BLaER1 (cell line): ENCODE measurements at regions not wholly inside any gene's neighbourhood (a gene's known extent, or its start where the extent isn't known, plus 50 kb on each side); places are given as distances from the start of the nearest gene placed in this dataset.

ENCODE experiments used
- H3K27ac ChIP-seq: shearing (Covaris generic); formaldehyde crosslinking; 2 replicates; pipeline ENCODE4 v1.8.1; 2022
- H3K27me3 ChIP-seq: shearing (Covaris generic); formaldehyde crosslinking; 2 replicates; pipeline ENCODE4 v1.8.1; 2022
- H3K36me3 ChIP-seq: shearing (Covaris generic); formaldehyde crosslinking; 2 replicates; pipeline ENCODE4 v1.8.1; 2022
- H3K4me1 ChIP-seq: shearing (Covaris generic); formaldehyde crosslinking; 2 replicates; pipeline ENCODE4 v1.8.1; 2022
- H3K4me2 ChIP-seq: shearing (Covaris generic); formaldehyde crosslinking; 2 replicates; pipeline ENCODE4 v1.8.1; 2022
- H3K4me3 ChIP-seq: shearing (Covaris generic); formaldehyde crosslinking; 2 replicates; pipeline ENCODE4 v1.8.1; 2022
- H3K9ac ChIP-seq: shearing (Covaris generic); formaldehyde crosslinking; 2 replicates; pipeline ENCODE4 v1.8.1; 2022
- H3K9me3 ChIP-seq: shearing (Covaris generic); formaldehyde crosslinking; 2 replicates; pipeline ENCODE4 v1.8.1; 2022
- H4K20me1 ChIP-seq: shearing (Covaris generic); formaldehyde crosslinking; 2 replicates; pipeline ENCODE4 v1.8.1; 2022
- Cebpa-rat ChIP-seq: shearing (Covaris generic); IDR thresholded peaks from 2 replicates; pipeline ENCODE4 v1.8.1; 2022

- Histone ChIP-seq H3K27ac (no peak overlapping the region), H3K9ac (no peak overlapping the region), H3K27me3 (no peaks in the 10 kb centered on the region), H3K36me3 (no peaks in the 10 kb centered on the region), H3K4me1 (no peaks in the 10 kb centered on the region), H3K9me3 (no peaks in the 10 kb centered on the region), H3K4me3 (no peak overlapping the region), H4K20me1 (no peaks in the 10 kb centered on the region), H3K4me2 (no peak overlapping the region)
- TF ChIP-seq Cebpa-rat = no peak
Measured at GRCh38 chr18:22355598-22355997, 62.1 kb downstream of the CTAGE1 start.

- Histone ChIP-seq H3K4me2 (no peak overlapping the region), H3K27ac (no peak overlapping the region), H3K36me3 (no peaks in the 10 kb centered on the region), H4K20me1 (no peaks in the 10 kb centered on the region), H3K4me1 (no peaks in the 10 kb centered on the region), H3K27me3 (no peaks in the 10 kb centered on the region), H3K4me3 (no peak overlapping the region), H3K9me3 (no peaks in the 10 kb centered on the region), H3K9ac (no peak overlapping the region)
- no peak for TF ChIP-seq Cebpa-rat
Measured at GRCh38 chr18:22355069-22355468, 62.6 kb downstream of the CTAGE1 start.

GRCh38 chr18:22349966-22350365, 67.7 kb downstream of the CTAGE1 start:
- Histone ChIP-seq H3K27me3 (no peaks in the 10 kb centered on the region), H3K4me2 (no peak overlapping the region), H3K9ac (no peak overlapping the region), H3K36me3 (no peaks in the 10 kb centered on the region), H4K20me1 (no peaks in the 10 kb centered on the region), H3K4me1 (peaks cover 16% of the 10 kb centered on the region), H3K4me3 (no peak overlapping the region), H3K9me3 (peaks cover 8% of the 10 kb centered on the region; the same call in 1 of the 2 replicates), H3K27ac (no peak overlapping the region)
- no peak for TF ChIP-seq Cebpa-rat

- Histone ChIP-seq H3K4me3 (no peak overlapping the region), H4K20me1 (no peaks in the 10 kb centered on the region), H3K4me1 (peaks cover 16% of the 10 kb centered on the region), H3K9ac (no peak overlapping the region), H3K36me3 (no peaks in the 10 kb centered on the region), H3K4me2 (no peak overlapping the region), H3K27me3 (no peaks in the 10 kb centered on the region), H3K27ac (no peak overlapping the region), H3K9me3 (peaks cover 8% of the 10 kb centered on the region; the same call in 1 of the 2 replicates)
- no peak for TF ChIP-seq Cebpa-rat
Measured at GRCh38 chr18:22349317-22349898, 68.3 kb downstream of the CTAGE1 start.

GRCh38 chr18:22348521-22349316, 69.0 kb downstream of the CTAGE1 start:
- Histone ChIP-seq H3K36me3 (no peaks in the 10 kb centered on the region), H3K9ac (no peak overlapping the region), H3K27me3 (no peaks in the 10 kb centered on the region), H3K4me2 (no peak overlapping the region), H4K20me1 (no peaks in the 10 kb centered on the region), H3K4me3 (no peak overlapping the region), H3K27ac (no peak overlapping the region), H3K9me3 (peaks cover 8% of the 10 kb centered on the region; the same call in 1 of the 2 replicates), H3K4me1 (peaks cover 16% of the 10 kb centered on the region)
- TF ChIP-seq Cebpa-rat = no peak

GRCh38 chr18:22347606-22348511, 69.9 kb downstream of the CTAGE1 start:
- H3K4me2 ChIP-seq = no peak overlapping the region
- no peak overlapping the region for H3K4me3 ChIP-seq
- H3K27me3 ChIP-seq = no peaks in the 10 kb centered on the region

GRCh38 chr18:22346953-22347605, 70.6 kb downstream of the CTAGE1 start:
- Histone ChIP-seq H3K27me3 (no peaks in the 10 kb centered on the region), H3K4me3 (no peak overlapping the region), H3K36me3 (no peaks in the 10 kb centered on the region), H3K27ac (no peak overlapping the region), H3K9me3 (peaks cover 8% of the 10 kb centered on the region; the same call in 1 of the 2 replicates), H3K4me2 (peak overlapping the region; percentile 15; the same call in 1 of the 2 replicates), H3K4me1 (peaks cover 16% of the 10 kb centered on the region), H4K20me1 (no peaks in the 10 kb centered on the region), H3K9ac (no peak overlapping the region)
- no peak for TF ChIP-seq Cebpa-rat

More at GRCh38 chr18:22347606-22348511, 69.9 kb downstream of the CTAGE1 start:
- TF ChIP-seq Cebpa-rat = no peak
- H3K9ac ChIP-seq = no peak overlapping the region
- H3K4me1 ChIP-seq = peaks cover 16% of the 10 kb centered on the region
- H3K36me3 ChIP-seq = no peaks in the 10 kb centered on the region
- peaks cover 8% of the 10 kb centered on the region; the same call in 1 of the 2 replicates for H3K9me3 ChIP-seq
- no peak overlapping the region for H3K27ac ChIP-seq
- no peaks in the 10 kb centered on the region for H4K20me1 ChIP-seq

- no peaks in the 10 kb centered on the region for H4K20me1 ChIP-seq
- no peaks in the 10 kb centered on the region for H3K27me3 ChIP-seq
- TF ChIP-seq Cebpa-rat = no peak
Measured at GRCh38 chr18:22346401-22346952, 71.2 kb downstream of the CTAGE1 start.

GRCh38 chr18:22345718-22346117, 72.0 kb downstream of the CTAGE1 start:
- Histone ChIP-seq H3K4me1 (peaks cover 16% of the 10 kb centered on the region), H4K20me1 (no peaks in the 10 kb centered on the region), H3K9me3 (peaks cover 8% of the 10 kb centered on the region; the same call in 1 of the 2 replicates), H3K27ac (no peak overlapping the region), H3K27me3 (no peaks in the 10 kb centered on the region), H3K36me3 (no peaks in the 10 kb centered on the region), H3K9ac (no peak overlapping the region), H3K4me2 (no peak overlapping the region), H3K4me3 (no peak overlapping the region)
- no peak for TF ChIP-seq Cebpa-rat

More at GRCh38 chr18:22346401-22346952, 71.2 kb downstream of the CTAGE1 start:
- Histone ChIP-seq H3K4me2 (peak overlapping the region; percentile 15; the same call in 1 of the 2 replicates), H3K36me3 (no peaks in the 10 kb centered on the region), H3K4me1 (peaks cover 16% of the 10 kb centered on the region), H3K4me3 (no peak overlapping the region), H3K27ac (no peak overlapping the region), H3K9ac (no peak overlapping the region), H3K9me3 (peaks cover 8% of the 10 kb centered on the region; the same call in 1 of the 2 replicates)
